RWPE2 (cell line): ENCODE measurements at regions not wholly inside any gene's neighbourhood (a gene's known extent, or its start where the extent isn't known, plus 50 kb on each side); places are given as distances from the start of the nearest gene placed in this dataset.

Experiments used
- ATAC-seq: fragments of 200-7000 bp; cut with Tn5 transposase; 3 replicates; pipeline ENCODE4 v1.9.1; 2021; ENCODE audit warnings: low read depth
- DNase-seq: peaks from one replicate; pipeline ENCODE4 v3.0.0-alpha.2; 2020; ENCODE audit warnings: low spot score
- H3K27ac ChIP-seq: fragments of 450-650 bp; 2 replicates; pipeline ENCODE4 v1.5.1; 2017; ENCODE audit warnings: mild to moderate bottlenecking; ENCODE audit not compliant: poor library complexity, severe bottlenecking
- H3K27me3 ChIP-seq: fragments of 250-450 bp; sonication (Bioruptor Pico); 2 replicates; pipeline ENCODE4 v1.5.1; 2021; ENCODE audit warnings: mild to moderate bottlenecking, moderate library complexity; ENCODE audit not compliant: insufficient read depth, poor library complexity, severe bottlenecking
- H3K36me3 ChIP-seq: fragments of 250-450 bp; sonication (Bioruptor Pico); 2 replicates; pipeline ENCODE4 v1.5.1; 2020; ENCODE audit warnings: low read depth, mild to moderate bottlenecking, moderate library complexity
- H3K4me1 ChIP-seq: fragments of 250-450 bp; sonication (Bioruptor Pico); 2 replicates; pipeline ENCODE4 v1.5.1; 2021; ENCODE audit warnings: mild to moderate bottlenecking, moderate library complexity; ENCODE audit not compliant: insufficient read depth, poor library complexity, severe bottlenecking
- H3K4me3 ChIP-seq: fragments of 250-450 bp; sonication (Bioruptor Pico); 2 replicates; pipeline ENCODE4 v1.5.1; 2021; ENCODE audit warnings: mild to moderate bottlenecking, moderate library complexity; ENCODE audit not compliant: severe bottlenecking
- H3K9me3 ChIP-seq: fragments of 250-450 bp; sonication (Bioruptor Pico); 2 replicates; pipeline ENCODE4 v1.5.1; 2021; ENCODE audit warnings: mild to moderate bottlenecking, moderate library complexity; ENCODE audit not compliant: severe bottlenecking
- CTCF ChIP-seq: fragments of 450-650 bp; IDR thresholded peaks from one replicate; pipeline ENCODE4 v1.5.1; 2017; ENCODE audit warnings: mild to moderate bottlenecking, moderate library complexity; ENCODE audit not compliant: poor library complexity, severe bottlenecking

GRCh38 chr10:106182542-106182941, 982.0 kb downstream of the SORCS1 start:
- ATAC-seq = peak; percentile 42; the same call in 1 of the 3 replicates
- H3K27me3 ChIP-seq = no peaks in the 10 kb centered on the region
- no peak for TF ChIP-seq CTCF
- no peak for DNase-seq
- H3K4me3 ChIP-seq = no peak overlapping the region
- no peaks in the 10 kb centered on the region for H3K36me3 ChIP-seq
- no peaks in the 10 kb centered on the region for H3K9me3 ChIP-seq
- H3K27ac ChIP-seq = no peak overlapping the region
- H3K4me1 ChIP-seq = no peaks in the 10 kb centered on the region

- no peak for ATAC-seq
- Histone ChIP-seq H3K27ac (no peak overlapping the region), H3K4me3 (no peak overlapping the region), H3K9me3 (no peaks in the 10 kb centered on the region), H3K27me3 (no peaks in the 10 kb centered on the region), H3K36me3 (no peaks in the 10 kb centered on the region), H3K4me1 (no peaks in the 10 kb centered on the region)
- DNase-seq = no peak
- TF ChIP-seq CTCF = no peak
These were observed 983.0 kb downstream of the SORCS1 start for GRCh38 chr10:106181501-106181900.

- no peaks in the 10 kb centered on the region for H3K36me3 ChIP-seq
- TF ChIP-seq CTCF = no peak
- no peak for ATAC-seq
- no peaks in the 10 kb centered on the region for H3K9me3 ChIP-seq
- no peak overlapping the region for H3K4me3 ChIP-seq
- no peaks in the 10 kb centered on the region for H3K4me1 ChIP-seq
- no peak overlapping the region for H3K27ac ChIP-seq
- H3K27me3 ChIP-seq = no peaks in the 10 kb centered on the region
- no peak for DNase-seq
These were observed 985.1 kb downstream of the SORCS1 start for GRCh38 chr10:106179430-106179829.

DNA sequence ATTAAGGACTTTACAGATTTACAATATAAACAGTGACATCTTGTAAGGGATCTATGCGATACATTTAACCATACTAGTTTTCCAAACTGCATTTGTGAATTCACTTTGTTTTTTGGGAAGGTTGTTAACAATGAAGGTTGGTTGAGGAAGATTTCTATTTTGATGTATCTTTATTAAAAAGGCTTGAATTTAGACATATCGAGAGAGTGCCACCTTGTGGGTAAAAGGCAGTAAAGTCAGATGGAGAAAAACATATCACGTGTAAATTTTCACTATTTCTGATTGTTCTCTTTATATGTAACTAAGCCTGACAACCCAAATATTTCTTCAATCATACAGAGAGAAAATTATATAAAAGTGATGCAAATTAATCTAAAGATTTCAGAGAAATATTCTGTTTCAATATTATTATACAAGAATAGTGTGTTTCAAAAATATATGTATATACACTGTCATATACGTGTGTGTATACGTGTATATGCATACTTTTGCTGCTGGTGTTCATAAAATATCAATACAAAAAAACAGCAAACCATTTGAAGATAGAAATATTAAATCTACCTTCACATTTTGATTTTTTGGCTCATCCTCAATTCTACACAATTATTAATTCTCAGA, 988.6 kb downstream of the SORCS1 start:
- ATAC-seq (no peak), DNase-seq (no peak)
- Histone ChIP-seq H3K27ac (no peak overlapping the region), H3K27me3 (no peaks in the 10 kb centered on the region), H3K4me1 (no peaks in the 10 kb centered on the region), H3K9me3 (no peaks in the 10 kb centered on the region), H3K36me3 (no peaks in the 10 kb centered on the region), H3K4me3 (no peak overlapping the region)
- TF ChIP-seq CTCF = peak; percentile 83

GRCh38 chr10:106173838-106174237, 990.7 kb downstream of the SORCS1 start:
- no peaks in the 10 kb centered on the region for H3K4me1 ChIP-seq
- H3K27ac ChIP-seq = no peak overlapping the region
- H3K4me3 ChIP-seq = no peak overlapping the region
- ATAC-seq (no peak), DNase-seq (no peak)
- no peak for TF ChIP-seq CTCF
- no peaks in the 10 kb centered on the region for H3K27me3 ChIP-seq
- no peaks in the 10 kb centered on the region for H3K36me3 ChIP-seq
- no peaks in the 10 kb centered on the region for H3K9me3 ChIP-seq
